ENCODE measurements at regions not wholly inside any gene's neighbourhood (a gene's known extent, or its start where the extent isn't known, plus 50 kb on each side); places are given as distances from the start of the nearest gene placed in this dataset.

DNA sequence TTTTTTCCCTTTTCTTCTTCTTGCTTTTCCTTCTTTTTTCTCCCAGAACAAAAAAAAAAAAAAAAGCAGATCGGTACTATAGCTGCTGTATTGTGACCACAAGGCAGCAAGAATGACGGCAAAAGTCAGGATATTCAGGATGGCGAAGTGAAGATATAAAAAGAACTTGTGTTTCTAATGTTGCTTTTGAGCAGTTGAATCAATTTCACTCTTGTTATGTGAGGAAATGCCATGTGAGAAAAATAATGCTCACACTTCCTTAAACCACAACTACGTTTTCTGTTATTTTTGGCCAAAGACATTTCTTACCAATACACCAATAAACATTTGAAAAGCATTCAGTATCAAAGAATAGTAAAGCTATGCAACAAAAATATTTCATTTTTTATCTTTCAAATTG, 510.5 kb downstream of the HACE1 start:
- in situ Hi-C loops (cut with MboI) (no loop called here), intact Hi-C loops (cut with micrococcal nuclease; ENCODE audit: unreplicated experiment) (no loop called here)
- SMC1A ChIA-PET (ENCODE audit: uncharacterized antibody, unreplicated experiment) = interaction anchor here (0.6 kb wide), 1 partner anchor 45 kb away, joined by 3 read pairs; no protein-coding TSS in a partner anchor
- POLR2A ChIA-PET = no interaction called here
- no peak overlapping the region for H3K9ac ChIP-seq (ENCODE audit: control insufficient read depth, insufficient read depth, low read length)
- WGBS (ENCODE audit: insufficient coverage, insufficient replicate concordance, low lambda C conversion rate, missing lambda C conversion rate) = 28% methylated on average over 4 of the region's 4 CpGs
- no peak for ATAC-seq
- no peak overlapping the region for H3K4me2 ChIP-seq (ENCODE audit: control insufficient read depth, insufficient read depth)
- CTCF ChIA-PET = no interaction called here
- no peaks in the 10 kb centered on the region; the same call in 2 of the 3 replicates for H3K9me3 ChIP-seq (replicated peaks; ENCODE audit: control insufficient read depth, insufficient read depth, low read length)
- no peaks in the 10 kb centered on the region for H3K36me3 ChIP-seq (ENCODE audit: control insufficient read depth in 2 of 2, insufficient read depth in 2 of 2, low read length in 1 of 2)
- H4K20me1 ChIP-seq (ENCODE audit: control insufficient read depth, insufficient read depth) = no peaks in the 10 kb centered on the region
- H3K27me3 ChIP-seq (replicated peaks in 1 of 2; ENCODE audit: control insufficient read depth in 2 of 2, insufficient read depth in 2 of 2, low read length in 1 of 2) = no peaks in the 10 kb centered on the region
- BruUV-seq (replicated peaks) = no TSS peak
- TF ChIP-seq SMC3 (IDR thresholded peaks at IDR 0.05; ENCODE audit: borderline replicate concordance, low read length) (no peak), HCFC1 (IDR thresholded peaks at IDR 0.05; ENCODE audit: low read length) (no peak), KAT2A (conservative IDR thresholded peaks at IDR 0.05; ENCODE audit: control insufficient read depth, low read depth, low read length) (no peak), SUPT20H (IDR thresholded peaks at IDR 0.05; ENCODE audit: borderline replicate concordance, control insufficient read depth, low read depth, low read length) (no peak), NBN (IDR thresholded peaks at IDR 0.05) (no peak)
- TF ChIP-seq, protein P1, sequence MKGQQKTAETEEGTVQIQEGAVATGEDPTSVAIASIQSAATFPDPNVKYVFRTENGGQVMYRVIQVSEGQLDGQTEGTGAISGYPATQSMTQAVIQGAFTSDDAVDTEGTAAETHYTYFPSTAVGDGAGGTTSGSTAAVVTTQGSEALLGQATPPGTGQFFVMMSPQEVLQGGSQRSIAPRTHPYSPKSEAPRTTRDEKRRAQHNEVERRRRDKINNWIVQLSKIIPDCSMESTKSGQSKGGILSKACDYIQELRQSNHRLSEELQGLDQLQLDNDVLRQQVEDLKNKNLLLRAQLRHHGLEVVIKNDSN (IDR thresholded peaks at IDR 0.05; ENCODE audit: borderline replicate concordance, extremely low read length, insufficient read depth, low read depth, low read length) = no peak
- TF ChIP-seq, protein P2, sequence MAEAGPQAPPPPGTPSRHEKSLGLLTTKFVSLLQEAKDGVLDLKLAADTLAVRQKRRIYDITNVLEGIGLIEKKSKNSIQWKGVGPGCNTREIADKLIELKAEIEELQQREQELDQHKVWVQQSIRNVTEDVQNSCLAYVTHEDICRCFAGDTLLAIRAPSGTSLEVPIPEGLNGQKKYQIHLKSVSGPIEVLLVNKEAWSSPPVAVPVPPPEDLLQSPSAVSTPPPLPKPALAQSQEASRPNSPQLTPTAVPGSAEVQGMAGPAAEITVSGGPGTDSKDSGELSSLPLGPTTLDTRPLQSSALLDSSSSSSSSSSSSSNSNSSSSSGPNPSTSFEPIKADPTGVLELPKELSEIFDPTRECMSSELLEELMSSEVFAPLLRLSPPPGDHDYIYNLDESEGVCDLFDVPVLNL (IDR thresholded peaks at IDR 0.05; ENCODE audit: low read depth, low read length) = no peak
- TF ChIP-seq, protein P3, sequence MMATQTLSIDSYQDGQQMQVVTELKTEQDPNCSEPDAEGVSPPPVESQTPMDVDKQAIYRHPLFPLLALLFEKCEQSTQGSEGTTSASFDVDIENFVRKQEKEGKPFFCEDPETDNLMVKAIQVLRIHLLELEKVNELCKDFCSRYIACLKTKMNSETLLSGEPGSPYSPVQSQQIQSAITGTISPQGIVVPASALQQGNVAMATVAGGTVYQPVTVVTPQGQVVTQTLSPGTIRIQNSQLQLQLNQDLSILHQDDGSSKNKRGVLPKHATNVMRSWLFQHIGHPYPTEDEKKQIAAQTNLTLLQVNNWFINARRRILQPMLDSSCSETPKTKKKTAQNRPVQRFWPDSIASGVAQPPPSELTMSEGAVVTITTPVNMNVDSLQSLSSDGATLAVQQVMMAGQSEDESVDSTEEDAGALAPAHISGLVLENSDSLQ (IDR thresholded peaks at IDR 0.05) = no peak
- H3K27ac ChIP-seq (ENCODE audit: control insufficient read depth, insufficient read depth) = no peak overlapping the region
- no peak for FAIRE-seq
- no peaks in the 10 kb centered on the region for H3K4me1 ChIP-seq (ENCODE audit: control insufficient read depth, insufficient read depth, low read length)
- no peaks in the 10 kb centered on the region for H3K79me2 ChIP-seq (ENCODE audit: control insufficient read depth, insufficient read depth, low read length)
- H3K4me3 ChIP-seq = no peak overlapping the region
- no peak overlapping the region for H2AFZ ChIP-seq (ENCODE audit: control insufficient read depth, low read depth, low read length)
- DNase-seq (ENCODE audit: low read depth, low spot score) = no peak
- RAD21 ChIA-PET (ENCODE audit: unreplicated experiment) = no interaction called here
